ENCODE measurements at regions not wholly inside any gene's neighbourhood (a gene's known extent, or its start where the extent isn't known, plus 50 kb on each side); places are given as distances from the start of the nearest gene placed in this dataset.

GRCh38 chr3:77935418-77935817 lies 895.5 kb downstream of the ROBO2 start:
- Histone ChIP-seq H3K14ac (ENCODE audit: low read length) (no peak overlapping the region), H3K9ac (ENCODE audit: low read length) (no peak overlapping the region), H3K36me3 (ENCODE audit: control insufficient read depth in 1 of 2, insufficient read depth in 2 of 2, low read length in 2 of 2) (no peaks in the 10 kb centered on the region), H3K27ac (ENCODE audit: low read depth, low read length) (no peak overlapping the region), H2BK12ac (ENCODE audit: low read length) (no peak overlapping the region), H3K27me3 (ENCODE audit: insufficient read depth, low read length) (no peaks in the 10 kb centered on the region), H3K23ac (ENCODE audit: low read length) (no peak overlapping the region), H3K4me1 (ENCODE audit: control insufficient read depth in 1 of 2, insufficient read depth in 2 of 2, low read length in 2 of 2) (no peaks in the 10 kb centered on the region), H3K4me2 (ENCODE audit: low read length) (no peak overlapping the region), H4K8ac (ENCODE audit: low read depth, low read length) (no peak overlapping the region), H3K9me3 (ENCODE audit: insufficient read depth, low read depth, low read length) (no peaks in the 10 kb centered on the region), H3K4ac (ENCODE audit: low read depth, low read length) (no peak overlapping the region), H3K79me2 (ENCODE audit: control insufficient read depth, insufficient read depth, low read length, poor library complexity) (no peaks in the 10 kb centered on the region), H3K79me1 (ENCODE audit: low read length) (no peaks in the 10 kb centered on the region), H2AFZ (ENCODE audit: insufficient read depth, low read length, poor library complexity) (no peak overlapping the region), H4K91ac (ENCODE audit: low read depth, low read length) (no peak overlapping the region), H3K4me3 (ENCODE audit: low read depth, low read length) (no peak overlapping the region), H3K18ac (ENCODE audit: low read length) (no peak overlapping the region), H2AK5ac (ENCODE audit: low read length) (no peak overlapping the region), H4K12ac (ENCODE audit: low read depth, low read length) (no peak overlapping the region), H2BK120ac (ENCODE audit: insufficient read depth, low read length, poor library complexity) (no peak overlapping the region), H2BK5ac (ENCODE audit: low read depth, low read length, poor library complexity) (no peak overlapping the region)
- DNase-seq, result no peak
- WGBS (ENCODE audit: extremely low coverage, insufficient coverage, insufficient read length), result no CpG with 5 or more reads among the region's 1 CpG

DNA sequence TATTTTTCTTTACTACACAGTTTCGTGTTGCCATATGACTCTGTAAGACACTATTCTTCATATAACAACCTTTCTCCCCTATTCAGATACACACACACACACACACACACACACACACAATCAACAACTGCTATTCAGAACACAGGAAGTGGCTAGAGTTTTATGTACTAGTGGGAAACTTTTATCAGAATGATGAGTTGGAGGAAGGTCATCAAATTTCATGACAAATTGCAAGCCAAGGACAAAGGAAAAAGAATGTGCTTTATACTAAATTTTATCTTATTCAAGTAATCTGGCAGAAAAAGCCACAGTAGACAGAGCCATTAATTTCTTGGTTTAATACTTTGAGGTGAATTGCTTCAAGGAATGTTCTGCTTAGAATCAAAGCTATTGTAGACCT lies 899.8 kb downstream of the ROBO2 start:
- H3K79me2 ChIP-seq (ENCODE audit: control insufficient read depth, insufficient read depth, low read length, poor library complexity), result no peaks in the 10 kb centered on the region
- no peak overlapping the region for H2BK5ac ChIP-seq (ENCODE audit: low read depth, low read length, poor library complexity)
- no peak overlapping the region for H3K4me2 ChIP-seq (ENCODE audit: low read length)
- H2BK12ac ChIP-seq (ENCODE audit: low read length), result no peak overlapping the region
- H3K9ac ChIP-seq (ENCODE audit: low read length), result no peak overlapping the region
- H3K27ac ChIP-seq (ENCODE audit: low read depth, low read length), result no peak overlapping the region
- H2AFZ ChIP-seq (ENCODE audit: insufficient read depth, low read length, poor library complexity), result no peak overlapping the region
- H3K4me3 ChIP-seq (ENCODE audit: low read depth, low read length), result no peak overlapping the region
- DNase-seq, result no peak
- H4K91ac ChIP-seq (ENCODE audit: low read depth, low read length), result no peak overlapping the region
- H3K23ac ChIP-seq (ENCODE audit: low read length), result no peak overlapping the region
- no peaks in the 10 kb centered on the region for H3K79me1 ChIP-seq (ENCODE audit: low read length)
- no CpG with 5 or more reads among the region's 1 CpG for WGBS (ENCODE audit: extremely low coverage, insufficient coverage, insufficient read length)
- H3K14ac ChIP-seq (ENCODE audit: low read length), result no peak overlapping the region
- no peak overlapping the region for H3K18ac ChIP-seq (ENCODE audit: low read length)
- no peak overlapping the region for H4K12ac ChIP-seq (ENCODE audit: low read depth, low read length)
- no peak overlapping the region for H2AK5ac ChIP-seq (ENCODE audit: low read length)
- H2BK120ac ChIP-seq (ENCODE audit: insufficient read depth, low read length, poor library complexity), result no peak overlapping the region
- H3K27me3 ChIP-seq (ENCODE audit: insufficient read depth, low read length), result no peaks in the 10 kb centered on the region
- H3K4ac ChIP-seq (ENCODE audit: low read depth, low read length), result no peak overlapping the region
- no peak overlapping the region for H4K8ac ChIP-seq (ENCODE audit: low read depth, low read length)
- no peaks in the 10 kb centered on the region for H3K36me3 ChIP-seq (ENCODE audit: control insufficient read depth in 1 of 2, insufficient read depth in 2 of 2, low read length in 2 of 2)
- H3K4me1 ChIP-seq (ENCODE audit: control insufficient read depth in 1 of 2, insufficient read depth in 2 of 2, low read length in 2 of 2), result no peaks in the 10 kb centered on the region
- H3K9me3 ChIP-seq (ENCODE audit: insufficient read depth, low read depth, low read length), result no peaks in the 10 kb centered on the region

DNA sequence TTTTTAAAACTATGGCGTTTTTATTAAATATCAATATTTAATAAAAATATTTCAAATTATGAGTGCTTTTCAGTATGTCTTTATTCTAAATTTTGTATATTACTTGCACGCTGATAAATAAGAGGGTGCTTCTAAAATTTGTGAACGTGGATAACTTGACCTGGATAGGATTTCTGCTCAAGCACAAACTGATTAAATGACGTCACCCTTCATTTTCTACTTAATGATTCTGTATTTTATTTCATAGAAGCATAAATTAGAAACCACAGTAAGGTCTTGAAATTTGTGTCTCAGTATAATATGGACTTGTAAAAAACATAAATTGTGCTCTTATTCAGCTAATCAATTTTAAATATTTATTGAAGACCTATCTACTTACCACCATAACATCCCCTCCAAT lies 903.7 kb downstream of the ROBO2 start:
- no peaks in the 10 kb centered on the region for H3K79me1 ChIP-seq (ENCODE audit: low read length)
- no peak overlapping the region for H2AFZ ChIP-seq (ENCODE audit: insufficient read depth, low read length, poor library complexity)
- no peak overlapping the region for H3K4me3 ChIP-seq (ENCODE audit: low read depth, low read length)
- H3K4me1 ChIP-seq (ENCODE audit: control insufficient read depth in 1 of 2, insufficient read depth in 2 of 2, low read length in 2 of 2), result no peaks in the 10 kb centered on the region
- no peak overlapping the region for H2BK120ac ChIP-seq (ENCODE audit: insufficient read depth, low read length, poor library complexity)
- H3K14ac ChIP-seq (ENCODE audit: low read length), result no peak overlapping the region
- H2AK5ac ChIP-seq (ENCODE audit: low read length), result no peak overlapping the region
- H3K79me2 ChIP-seq (ENCODE audit: control insufficient read depth, insufficient read depth, low read length, poor library complexity), result no peaks in the 10 kb centered on the region
- no peak overlapping the region for H3K23ac ChIP-seq (ENCODE audit: low read length)
- H3K4ac ChIP-seq (ENCODE audit: low read depth, low read length), result no peak overlapping the region
- DNase-seq, result no peak
- no peak overlapping the region for H2BK12ac ChIP-seq (ENCODE audit: low read length)
- H4K91ac ChIP-seq (ENCODE audit: low read depth, low read length), result no peak overlapping the region
- no peak overlapping the region for H4K12ac ChIP-seq (ENCODE audit: low read depth, low read length)
- no CpG with 5 or more reads among the region's 4 CpGs for WGBS (ENCODE audit: extremely low coverage, insufficient coverage, insufficient read length)
- H3K4me2 ChIP-seq (ENCODE audit: low read length), result no peak overlapping the region
- no peak overlapping the region for H3K9ac ChIP-seq (ENCODE audit: low read length)
- no peak overlapping the region for H2BK5ac ChIP-seq (ENCODE audit: low read depth, low read length, poor library complexity)
- H4K8ac ChIP-seq (ENCODE audit: low read depth, low read length), result no peak overlapping the region
- H3K27ac ChIP-seq (ENCODE audit: low read depth, low read length), result no peak overlapping the region
- H3K18ac ChIP-seq (ENCODE audit: low read length), result no peak overlapping the region
- no peaks in the 10 kb centered on the region for H3K9me3 ChIP-seq (ENCODE audit: insufficient read depth, low read depth, low read length)
- no peaks in the 10 kb centered on the region for H3K27me3 ChIP-seq (ENCODE audit: insufficient read depth, low read length)
- H3K36me3 ChIP-seq (ENCODE audit: control insufficient read depth in 1 of 2, insufficient read depth in 2 of 2, low read length in 2 of 2), result no peaks in the 10 kb centered on the region

DNA sequence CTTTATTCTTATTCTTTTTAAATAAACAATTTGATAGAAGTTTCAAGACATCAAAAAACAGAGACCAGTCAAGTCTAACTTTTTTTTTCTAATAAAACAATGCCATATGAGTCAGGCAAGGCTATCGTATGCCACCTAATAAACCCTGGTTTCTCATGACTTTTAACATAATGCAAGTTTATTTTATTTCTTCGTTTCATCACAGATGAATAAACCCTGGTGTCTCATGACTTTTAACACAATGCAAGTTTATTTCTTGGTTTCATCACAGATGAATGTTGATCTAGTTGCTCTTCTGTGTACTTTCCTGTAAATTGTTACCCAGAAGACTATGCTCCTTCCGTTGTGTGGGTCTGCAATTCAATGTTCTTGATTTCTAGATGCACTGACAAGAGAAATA lies 905.4 kb downstream of the ROBO2 start:
- H4K91ac ChIP-seq (ENCODE audit: low read depth, low read length), result no peak overlapping the region
- H3K9ac ChIP-seq (ENCODE audit: low read length), result no peak overlapping the region
- no peaks in the 10 kb centered on the region for H3K79me2 ChIP-seq (ENCODE audit: control insufficient read depth, insufficient read depth, low read length, poor library complexity)
- DNase-seq, result no peak
- H4K8ac ChIP-seq (ENCODE audit: low read depth, low read length), result no peak overlapping the region
- H3K18ac ChIP-seq (ENCODE audit: low read length), result no peak overlapping the region
- H3K79me1 ChIP-seq (ENCODE audit: low read length), result no peaks in the 10 kb centered on the region
- no peaks in the 10 kb centered on the region for H3K4me1 ChIP-seq (ENCODE audit: control insufficient read depth in 1 of 2, insufficient read depth in 2 of 2, low read length in 2 of 2)
- H2AFZ ChIP-seq (ENCODE audit: insufficient read depth, low read length, poor library complexity), result no peak overlapping the region
- H2BK120ac ChIP-seq (ENCODE audit: insufficient read depth, low read length, poor library complexity), result no peak overlapping the region
- no peak overlapping the region for H3K27ac ChIP-seq (ENCODE audit: low read depth, low read length)
- H3K14ac ChIP-seq (ENCODE audit: low read length), result no peak overlapping the region
- WGBS (ENCODE audit: extremely low coverage, insufficient coverage, insufficient read length), result no CpG with 5 or more reads among the region's 3 CpGs
- no peaks in the 10 kb centered on the region for H3K27me3 ChIP-seq (ENCODE audit: insufficient read depth, low read length)
- no peak overlapping the region for H3K23ac ChIP-seq (ENCODE audit: low read length)
- H3K4ac ChIP-seq (ENCODE audit: low read depth, low read length), result no peak overlapping the region
- H3K36me3 ChIP-seq (ENCODE audit: control insufficient read depth in 1 of 2, insufficient read depth in 2 of 2, low read length in 2 of 2), result no peaks in the 10 kb centered on the region
- no peak overlapping the region for H2BK5ac ChIP-seq (ENCODE audit: low read depth, low read length, poor library complexity)
- H3K4me2 ChIP-seq (ENCODE audit: low read length), result no peak overlapping the region
- H4K12ac ChIP-seq (ENCODE audit: low read depth, low read length), result no peak overlapping the region
- H2AK5ac ChIP-seq (ENCODE audit: low read length), result no peak overlapping the region
- no peak overlapping the region for H2BK12ac ChIP-seq (ENCODE audit: low read length)
- no peaks in the 10 kb centered on the region for H3K9me3 ChIP-seq (ENCODE audit: insufficient read depth, low read depth, low read length)
- no peak overlapping the region for H3K4me3 ChIP-seq (ENCODE audit: low read depth, low read length)

DNA sequence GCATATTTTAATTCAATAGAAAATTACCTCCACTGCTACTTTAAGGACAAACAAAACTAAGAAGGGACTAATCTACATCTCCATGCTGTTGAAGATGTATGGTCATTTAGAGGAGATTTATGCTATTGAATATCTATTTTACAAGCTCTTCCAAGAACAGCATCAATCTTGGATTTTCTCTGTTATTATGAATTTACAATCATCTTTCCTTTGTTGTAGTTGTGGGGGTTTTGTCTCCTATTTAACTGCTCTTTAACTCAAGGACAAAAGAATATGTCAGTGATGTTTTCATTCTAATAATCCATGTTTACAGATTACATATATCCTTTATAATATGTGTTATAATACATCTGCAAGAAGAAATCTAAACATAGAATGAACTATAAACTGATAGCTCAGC lies 907.8 kb downstream of the ROBO2 start:
- Histone ChIP-seq H4K91ac (ENCODE audit: low read depth, low read length) (no peak overlapping the region), H3K4me2 (ENCODE audit: low read length) (no peak overlapping the region), H2BK5ac (ENCODE audit: low read depth, low read length, poor library complexity) (no peak overlapping the region), H4K8ac (ENCODE audit: low read depth, low read length) (no peak overlapping the region), H3K79me1 (ENCODE audit: low read length) (no peaks in the 10 kb centered on the region), H3K18ac (ENCODE audit: low read length) (no peak overlapping the region), H3K9ac (ENCODE audit: low read length) (no peak overlapping the region), H3K23ac (ENCODE audit: low read length) (no peak overlapping the region), H3K9me3 (ENCODE audit: insufficient read depth, low read depth, low read length) (no peaks in the 10 kb centered on the region), H3K79me2 (ENCODE audit: control insufficient read depth, insufficient read depth, low read length, poor library complexity) (no peaks in the 10 kb centered on the region), H3K14ac (ENCODE audit: low read length) (no peak overlapping the region), H2AFZ (ENCODE audit: insufficient read depth, low read length, poor library complexity) (no peak overlapping the region), H3K27me3 (ENCODE audit: insufficient read depth, low read length) (no peaks in the 10 kb centered on the region), H4K12ac (ENCODE audit: low read depth, low read length) (no peak overlapping the region), H2AK5ac (ENCODE audit: low read length) (no peak overlapping the region), H3K4ac (ENCODE audit: low read depth, low read length) (no peak overlapping the region), H3K4me3 (ENCODE audit: low read depth, low read length) (no peak overlapping the region), H3K36me3 (ENCODE audit: control insufficient read depth in 1 of 2, insufficient read depth in 2 of 2, low read length in 2 of 2) (no peaks in the 10 kb centered on the region), H2BK120ac (ENCODE audit: insufficient read depth, low read length, poor library complexity) (no peak overlapping the region), H2BK12ac (ENCODE audit: low read length) (no peak overlapping the region), H3K4me1 (ENCODE audit: control insufficient read depth in 1 of 2, insufficient read depth in 2 of 2, low read length in 2 of 2) (no peaks in the 10 kb centered on the region), H3K27ac (ENCODE audit: low read depth, low read length) (no peak overlapping the region)
- no peak for DNase-seq
